GM23248 (cell line): ENCODE measurements at regions not wholly inside any gene's neighbourhood (a gene's known extent, or its start where the extent isn't known, plus 50 kb on each side); places are given as distances from the start of the nearest gene placed in this dataset.

Experiments used
- DNase-seq: peaks from one replicate; pipeline ENCODE4 v3.0.0-alpha.2; 2015
- H2AFZ ChIP-seq: fragments of 200-600 bp; sonication (generic); 2 replicates; pipeline ENCODE4 v1.6.1; 2016; ENCODE audit warnings: antibody characterized with exemption
- H3F3A ChIP-seq: fragments of 200-600 bp; sonication (generic); 2 replicates; pipeline ENCODE4 v1.6.1; 2016; ENCODE audit warnings: mild to moderate bottlenecking, antibody characterized with exemption, mixed run types; ENCODE audit not compliant: insufficient read depth
- H3K27ac ChIP-seq: fragments of 200-600 bp; sonication (generic); 2 replicates; pipeline ENCODE4 v1.5.1; 2016; ENCODE audit warnings: mild to moderate bottlenecking
- H3K27me3 ChIP-seq: fragments of 200-600 bp; sonication (generic); replicated peaks from 2 replicates; pipeline ENCODE4 v1.6.1; 2016; ENCODE audit warnings: mild to moderate bottlenecking; ENCODE audit not compliant: insufficient read depth
- H3K36me3 ChIP-seq: fragments of 200-600 bp; sonication (generic); 2 replicates; pipeline ENCODE4 v1.6.1; 2016; ENCODE audit warnings: low read depth, mild to moderate bottlenecking
- H3K4me1 ChIP-seq: fragments of 200-600 bp; sonication (generic); 2 replicates; pipeline ENCODE4 v1.6.1; 2016; ENCODE audit warnings: mild to moderate bottlenecking; ENCODE audit not compliant: insufficient read depth
- H3K4me2 ChIP-seq: fragments of 200-600 bp; sonication (generic); one replicate; pipeline ENCODE4 v1.6.1; 2016; ENCODE audit warnings: mild to moderate bottlenecking; ENCODE audit not compliant: unreplicated experiment
- H3K4me3 ChIP-seq: fragments of 200-600 bp; sonication (generic); 2 replicates; pipeline ENCODE4 v1.5.1; 2016; ENCODE audit warnings: mild to moderate bottlenecking
- H3K79me2 ChIP-seq: fragments of 200-600 bp; sonication (generic); 2 replicates; pipeline ENCODE4 v1.6.1; 2016; ENCODE audit warnings: mild to moderate bottlenecking; ENCODE audit not compliant: insufficient read depth
- H3K9ac ChIP-seq: fragments of 200-600 bp; sonication (generic); 2 replicates; pipeline ENCODE4 v1.6.1; 2016; ENCODE audit warnings: mild to moderate bottlenecking
- H3K9me2 ChIP-seq: fragments of 200-600 bp; sonication (generic); 2 replicates; pipeline ENCODE4 v1.6.1; 2016; ENCODE audit warnings: mixed run types, mild to moderate bottlenecking, moderate library complexity; ENCODE audit not compliant: insufficient read depth
- H3K9me3 ChIP-seq: fragments of 200-600 bp; sonication (generic); one replicate; pipeline ENCODE4 v1.6.1; 2017; ENCODE audit warnings: low read depth
- H4K20me1 ChIP-seq: fragments of 200-600 bp; sonication (generic); 2 replicates; pipeline ENCODE4 v1.6.0; 2016; ENCODE audit not compliant: insufficient read depth
- EZH2 ChIP-seq: fragments of 200-600 bp; sonication (generic); IDR thresholded peaks from 2 replicates; pipeline ENCODE4 v1.6.1; 2018; ENCODE audit warnings: antibody characterized with exemption, mild to moderate bottlenecking; ENCODE audit not compliant: insufficient read depth, poor library complexity, severe bottlenecking
- EZH2phosphoT487 ChIP-seq: fragments of 200-600 bp; sonication (generic); IDR thresholded peaks from 2 replicates; pipeline ENCODE4 v1.6.1; 2018; ENCODE audit warnings: antibody characterized with exemption, moderate library complexity, mild to moderate bottlenecking, low read depth; ENCODE audit not compliant: insufficient read depth
- WGBS, 2 experiments: methylation state at CpG; one replicate each; pipeline ENCODE4 v1.1.6; 2015 to 2017; ENCODE audit warnings: low lambda C conversion rate in 2 of 2, low coverage in 1 of 2; ENCODE audit errors: missing lambda C conversion rate in 2 of 2; 5-methylcytosine and 5-hydroxymethylcytosine counted together
- in situ Hi-C: fragments of 300-500 bp; cut with MboI; formaldehyde crosslinking; loops from 2 replicates; pipeline ENCODE4 v1.15.0; 2020

GRCh38 chr4:183394166-183394951, 50.1 kb upstream of the CDKN2AIP start:
- 78 to 80% methylated on average over 19 of the region's 19 CpGs for WGBS, 2 experiments
- H3K9me3 ChIP-seq, result no peaks in the 10 kb centered on the region
- H3K79me2 ChIP-seq, result no peaks in the 10 kb centered on the region
- no peak overlapping the region for H3K4me2 ChIP-seq
- no peaks in the 10 kb centered on the region for H4K20me1 ChIP-seq
- 0 out of 2 replicates have a peak, but pooled peaks cover 3% of the 10 kb centered on the region for H3F3A ChIP-seq
- H3K36me3 ChIP-seq, result no peaks in the 10 kb centered on the region
- no peak overlapping the region for H3K9ac ChIP-seq
- TF ChIP-seq EZH2phosphoT487 (no peak), EZH2 (no peak)
- no peaks in the 10 kb centered on the region for H3K27me3 ChIP-seq
- no peak for DNase-seq
- no peak overlapping the region for H3K27ac ChIP-seq
- peaks cover 3% of the 10 kb centered on the region; the same call in 1 of the 2 replicates for H3K4me1 ChIP-seq
- H3K4me3 ChIP-seq, result no peak overlapping the region
- no peaks in the 10 kb centered on the region for H3K9me2 ChIP-seq
- peak overlapping the region; percentile 16; the same call in 1 of the 2 replicates for H2AFZ ChIP-seq
- in situ Hi-C loops, result loop anchor here (25.0 kb wide), 1 partner anchor 457 kb away; no protein-coding TSS in a partner anchor
